HFF-Myc (cell line): ENCODE measurements at regions not wholly inside any gene's neighbourhood (a gene's known extent, or its start where the extent isn't known, plus 50 kb on each side); places are given as distances from the start of the nearest gene placed in this dataset.

Experiments
- DNase-seq: peaks from one replicate; pipeline ENCODE4 v3.0.0-alpha.2; 2011; ENCODE audit warnings: low read depth; ENCODE audit errors: extremely low read depth
- H3K4me3 ChIP-seq: replicated peaks from 2 replicates; pipeline ENCODE4 v1.5.1; 2011; ENCODE audit warnings: low read depth, mild to moderate bottlenecking, control low read depth, low read length
- CTCF ChIP-seq: IDR thresholded peaks from 2 replicates; pipeline ENCODE4 v1.5.1; 2012; ENCODE audit warnings: mild to moderate bottlenecking, low read depth, low read length, control low read depth; ENCODE audit errors: missing control alignments

GRCh38 chr16:48820379-48820778 is 210.4 kb upstream of the N4BP1 start:
- no peak overlapping the region for H3K4me3 ChIP-seq
- no peak for TF ChIP-seq CTCF
- DNase-seq: no peak

- TF ChIP-seq CTCF: no peak
- no peak for DNase-seq
- no peak overlapping the region for H3K4me3 ChIP-seq
Measured at GRCh38 chr16:48818257-48818656, 208.3 kb upstream of the N4BP1 start.

- DNase-seq: no peak
- TF ChIP-seq CTCF: no peak
- no peak overlapping the region for H3K4me3 ChIP-seq
Measured at GRCh38 chr16:48817032-48817431, 207.1 kb upstream of the N4BP1 start.

- no peak overlapping the region for H3K4me3 ChIP-seq
- no peak for TF ChIP-seq CTCF
- no peak for DNase-seq
Measured at GRCh38 chr16:48816393-48816792, 206.4 kb upstream of the N4BP1 start.

- no peak for DNase-seq
Measured at GRCh38 chr16:48814994-48815393, 205.0 kb upstream of the N4BP1 start.

GRCh38 chr16:48813485-48813884 is 203.5 kb upstream of the N4BP1 start:
- DNase-seq: no peak
- no peak for TF ChIP-seq CTCF
- H3K4me3 ChIP-seq: no peak overlapping the region

More at GRCh38 chr16:48814994-48815393, 205.0 kb upstream of the N4BP1 start:
- no peak overlapping the region for H3K4me3 ChIP-seq
- no peak for TF ChIP-seq CTCF

GRCh38 chr16:48812856-48813255 is 202.9 kb upstream of the N4BP1 start:
- no peak for DNase-seq
- H3K4me3 ChIP-seq: no peak overlapping the region
- no peak for TF ChIP-seq CTCF
